OCI-LY7 (cell line): ENCODE measurements at regions not wholly inside any gene's neighbourhood (a gene's known extent, or its start where the extent isn't known, plus 50 kb on each side); places are given as distances from the start of the nearest gene placed in this dataset.

Experiments used
- CTCF ChIP-seq: fragments of 200-600 bp; sonication (generic); conservative IDR thresholded peaks from 2 replicates; pipeline ENCODE4 v1.5.1; 2014; ENCODE audit warnings: mild to moderate bottlenecking, antibody characterized with exemption, low read length, moderate library complexity, mixed read lengths
- EZH2phosphoT487 ChIP-seq: fragments of 200-600 bp; sonication (generic); IDR thresholded peaks from 2 replicates; pipeline ENCODE4 v1.6.1; 2018; ENCODE audit warnings: low read depth, borderline replicate concordance, mild to moderate bottlenecking, mixed run types, antibody characterized with exemption, low read length, moderate library complexity, mixed read lengths

DNA sequence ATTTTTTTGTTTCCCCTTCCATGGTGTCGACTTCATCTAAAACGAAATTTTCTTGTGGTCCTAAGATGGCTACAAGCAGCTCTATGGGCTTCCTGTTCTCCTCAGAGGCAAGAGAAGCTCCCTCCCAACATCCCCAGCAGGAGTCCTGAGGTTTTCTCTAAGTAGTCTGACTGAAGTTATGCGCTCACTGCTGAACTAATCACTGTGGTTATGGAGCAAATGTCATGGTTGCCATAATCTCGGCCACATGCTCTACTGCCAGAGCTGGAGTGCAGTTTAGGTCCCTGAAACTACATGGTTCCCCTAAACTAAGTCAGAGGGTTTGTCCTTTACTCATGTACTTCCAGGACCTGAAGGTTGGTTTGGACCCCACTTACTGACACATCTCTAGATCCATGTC lies 68.0 kb upstream of the MAMDC2 start:
- TF ChIP-seq CTCF, result no peak
- no peak for TF ChIP-seq EZH2phosphoT487
